ENCODE measurements at regions not wholly inside any gene's neighbourhood (a gene's known extent, or its start where the extent isn't known, plus 50 kb on each side); places are given as distances from the start of the nearest gene placed in this dataset.

DNA sequence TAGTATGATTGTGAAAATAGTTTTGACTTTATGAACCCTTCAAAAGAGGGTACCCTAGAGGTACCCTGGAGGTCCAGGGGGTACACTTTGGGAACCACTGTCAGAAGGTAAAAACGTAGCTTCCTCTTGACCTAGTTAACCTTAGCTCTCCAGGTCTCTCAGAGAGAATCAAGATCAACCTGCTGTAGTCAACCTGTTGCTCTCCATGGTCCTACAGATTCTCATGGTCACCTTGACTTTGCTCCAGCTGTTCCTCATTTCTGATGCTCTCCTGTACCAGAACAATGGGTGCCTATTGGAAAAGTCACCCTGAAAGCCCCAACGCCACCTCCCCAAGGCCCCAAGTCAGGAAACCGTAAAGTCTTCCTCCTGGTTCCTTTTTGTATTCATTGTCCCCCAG lies 294.4 kb upstream of the CDH4 start:
- H3K4me3 ChIP-seq (ENCODE audit: low read depth, low read length), result no peak overlapping the region
- TF ChIP-seq, protein P1, sequence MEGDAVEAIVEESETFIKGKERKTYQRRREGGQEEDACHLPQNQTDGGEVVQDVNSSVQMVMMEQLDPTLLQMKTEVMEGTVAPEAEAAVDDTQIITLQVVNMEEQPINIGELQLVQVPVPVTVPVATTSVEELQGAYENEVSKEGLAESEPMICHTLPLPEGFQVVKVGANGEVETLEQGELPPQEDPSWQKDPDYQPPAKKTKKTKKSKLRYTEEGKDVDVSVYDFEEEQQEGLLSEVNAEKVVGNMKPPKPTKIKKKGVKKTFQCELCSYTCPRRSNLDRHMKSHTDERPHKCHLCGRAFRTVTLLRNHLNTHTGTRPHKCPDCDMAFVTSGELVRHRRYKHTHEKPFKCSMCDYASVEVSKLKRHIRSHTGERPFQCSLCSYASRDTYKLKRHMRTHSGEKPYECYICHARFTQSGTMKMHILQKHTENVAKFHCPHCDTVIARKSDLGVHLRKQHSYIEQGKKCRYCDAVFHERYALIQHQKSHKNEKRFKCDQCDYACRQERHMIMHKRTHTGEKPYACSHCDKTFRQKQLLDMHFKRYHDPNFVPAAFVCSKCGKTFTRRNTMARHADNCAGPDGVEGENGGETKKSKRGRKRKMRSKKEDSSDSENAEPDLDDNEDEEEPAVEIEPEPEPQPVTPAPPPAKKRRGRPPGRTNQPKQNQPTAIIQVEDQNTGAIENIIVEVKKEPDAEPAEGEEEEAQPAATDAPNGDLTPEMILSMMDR (IDR thresholded peaks at IDR 0.05; ENCODE audit: insufficient read depth, low read depth, low read length), result no peak
- DNase-seq (ENCODE audit: low read depth), result no peak

DNA sequence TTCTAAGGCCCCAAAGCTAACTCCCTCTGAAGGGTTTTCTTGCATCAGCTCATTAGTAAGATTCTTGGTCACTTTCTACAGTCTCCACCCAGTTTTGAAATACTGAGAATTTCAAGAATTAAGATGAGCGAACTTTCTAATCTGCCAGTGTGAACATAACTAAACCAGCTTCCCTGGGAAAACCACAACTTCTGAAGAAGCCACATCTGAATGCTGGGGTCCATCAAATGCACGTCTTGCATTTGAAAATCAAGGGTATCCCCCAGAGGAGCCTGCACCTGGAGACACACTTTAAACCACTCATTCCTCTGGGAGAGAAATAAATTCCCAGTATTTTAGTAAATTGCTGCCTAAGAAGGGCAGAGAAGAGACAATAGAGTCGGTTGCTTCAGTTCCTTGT lies 292.1 kb upstream of the CDH4 start:
- TF ChIP-seq, protein P1 (IDR thresholded peaks at IDR 0.05; ENCODE audit: insufficient read depth, low read depth, low read length), result no peak
- no peak overlapping the region for H3K4me3 ChIP-seq (ENCODE audit: low read depth, low read length)
- no peak for DNase-seq (ENCODE audit: low read depth)

DNA sequence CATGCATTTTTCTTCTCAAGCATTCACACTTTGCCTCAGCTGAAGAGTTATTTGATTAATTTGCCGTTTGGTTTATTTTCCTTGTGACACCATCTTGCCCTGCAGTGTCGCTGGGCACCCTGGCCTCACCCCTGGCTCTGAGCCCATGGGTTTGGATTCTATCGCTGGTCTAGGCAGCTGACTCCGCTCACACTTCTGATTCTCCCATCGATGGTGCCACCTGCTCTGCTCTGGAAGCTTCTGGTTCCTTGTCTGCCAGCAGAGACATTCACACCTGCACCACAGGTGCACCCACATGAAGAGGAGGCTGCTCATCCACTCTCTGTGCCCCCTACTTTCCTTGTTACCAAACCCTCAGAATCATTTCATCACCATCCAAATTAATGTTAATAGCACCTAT lies 291.6 kb upstream of the CDH4 start:
- TF ChIP-seq, protein P1 (IDR thresholded peaks at IDR 0.05; ENCODE audit: insufficient read depth, low read depth, low read length), result no peak
- no peak overlapping the region for H3K4me3 ChIP-seq (ENCODE audit: low read depth, low read length)
- DNase-seq (ENCODE audit: low read depth), result no peak

DNA sequence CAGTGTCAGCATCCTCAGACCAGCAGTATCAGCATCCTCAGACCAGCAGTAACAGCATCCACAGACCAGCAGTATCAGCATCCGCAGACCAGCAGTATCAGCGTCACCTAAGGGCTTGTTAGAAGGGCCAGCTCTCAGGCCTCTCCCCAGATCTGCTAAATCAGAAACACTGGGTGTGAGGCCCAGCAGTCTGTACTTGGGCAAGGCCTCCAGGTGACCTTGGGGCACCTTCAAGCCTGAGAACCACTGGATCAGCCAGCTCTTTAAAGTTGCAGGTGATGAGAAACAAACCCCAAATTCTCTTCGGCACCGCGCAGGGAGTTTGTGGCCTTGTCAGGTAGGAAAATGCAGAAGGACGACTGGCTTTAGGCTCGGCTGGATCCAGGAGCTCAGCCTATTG lies 290.5 kb upstream of the CDH4 start:
- no peak for DNase-seq (ENCODE audit: low read depth)
- no peak overlapping the region for H3K4me3 ChIP-seq (ENCODE audit: low read depth, low read length)
- TF ChIP-seq, protein P1 (IDR thresholded peaks at IDR 0.05; ENCODE audit: insufficient read depth, low read depth, low read length), result no peak

DNA sequence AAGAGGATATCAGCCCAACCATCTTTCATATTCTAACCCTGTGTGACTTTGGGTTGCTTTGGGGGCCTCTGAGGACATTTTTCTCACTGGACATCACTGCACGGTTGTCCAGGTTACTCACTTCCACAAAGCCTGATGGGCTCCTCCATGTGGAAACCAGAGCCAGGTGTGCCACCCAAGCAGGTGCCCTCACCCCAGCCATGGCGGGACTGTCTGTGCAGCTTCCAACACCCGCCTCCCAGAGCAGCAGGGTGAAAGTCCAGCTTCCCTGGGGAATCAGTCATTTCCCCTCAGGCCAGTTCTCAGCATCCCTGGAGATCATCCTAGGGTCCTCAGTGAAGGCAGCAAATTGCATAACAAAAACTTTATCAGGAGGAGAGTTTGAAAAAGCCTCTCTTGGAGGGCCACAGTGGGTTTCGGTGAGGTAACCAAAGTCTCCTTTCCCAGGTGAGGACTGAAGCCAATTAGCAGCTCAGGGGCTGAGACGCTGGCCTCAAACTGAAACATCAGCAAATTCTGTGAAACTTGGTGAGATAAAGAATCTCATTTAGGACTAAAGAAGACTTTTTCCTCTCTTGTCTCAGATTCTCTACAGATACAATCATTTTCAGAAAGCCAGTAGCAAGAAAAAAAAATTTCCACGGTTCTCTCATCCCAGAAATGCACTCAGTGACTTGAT lies 289.6 kb upstream of the CDH4 start:
- H3K4me3 ChIP-seq (ENCODE audit: low read depth, low read length), result no peak overlapping the region
- TF ChIP-seq, protein P1 (IDR thresholded peaks at IDR 0.05; ENCODE audit: insufficient read depth, low read depth, low read length), result no peak
- DNase-seq (ENCODE audit: low read depth), result no peak

DNA sequence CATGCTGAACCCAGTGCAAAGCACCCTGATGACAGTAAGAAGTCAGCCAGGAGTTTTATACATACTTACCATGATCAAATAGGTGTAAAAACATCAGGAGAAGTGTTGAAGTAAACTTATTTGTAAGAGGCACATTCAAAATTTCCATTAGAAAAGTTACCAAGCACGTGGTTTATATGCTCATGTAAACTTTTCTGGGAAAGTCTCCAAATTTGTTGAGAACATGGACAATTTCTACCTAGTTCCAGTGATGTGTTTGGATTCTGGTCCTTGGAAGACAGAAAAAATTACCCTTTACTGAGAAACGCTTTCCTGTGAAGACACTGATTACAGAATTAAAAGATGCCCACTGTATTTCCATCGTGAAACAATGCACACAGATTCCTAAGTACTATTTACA lies 288.9 kb upstream of the CDH4 start:
- DNase-seq (ENCODE audit: low read depth), result no peak
- no peak overlapping the region for H3K4me3 ChIP-seq (ENCODE audit: low read depth, low read length)
- TF ChIP-seq, protein P1 (IDR thresholded peaks at IDR 0.05; ENCODE audit: insufficient read depth, low read depth, low read length), result no peak

DNA sequence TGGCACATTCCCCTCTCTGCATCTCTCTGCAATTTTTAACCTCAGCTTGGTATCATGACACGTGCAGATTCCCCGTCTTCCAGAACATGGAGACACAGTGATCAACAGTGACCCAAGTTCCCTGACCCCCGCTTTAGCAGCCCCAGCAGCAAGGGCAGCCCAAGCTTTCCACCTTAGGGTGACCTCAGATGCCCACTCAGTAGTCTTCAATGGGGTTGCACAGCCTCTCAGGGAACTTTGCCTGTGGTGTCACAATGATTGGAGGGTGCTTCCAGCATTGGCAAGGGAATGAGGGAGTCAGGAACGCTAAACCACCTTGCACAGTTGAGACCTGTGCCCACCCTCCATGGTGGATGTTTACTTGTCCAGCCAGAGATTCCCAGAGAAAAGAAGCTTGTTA lies 287.1 kb upstream of the CDH4 start:
- DNase-seq (ENCODE audit: low read depth), result no peak
- no peak overlapping the region for H3K4me3 ChIP-seq (ENCODE audit: low read depth, low read length)
- TF ChIP-seq, protein P1 (IDR thresholded peaks at IDR 0.05; ENCODE audit: insufficient read depth, low read depth, low read length), result no peak
